Stomach (tissue), 4 donors: ENCODE measurements at regions not wholly inside any gene's neighbourhood (a gene's known extent, or its start where the extent isn't known, plus 50 kb on each side); places are given as distances from the start of the nearest gene placed in this dataset.

Experiments
- CTCF ChIP-seq, 7 experiments: fragments of 450-650 bp in 4 of 7; fragments of 200-600 bp in 3 of 7; sonication (generic) in 3 of 7; IDR thresholded peaks; one replicate each; pipeline ENCODE4 v1.5.1; 2016 to 2019; ENCODE audit warnings: antibody characterized with exemption in 7 of 7, control low read depth in 2 of 7, mild to moderate bottlenecking in 1 of 7
- POLR2A ChIP-seq, 4 donors: fragments of 450-650 bp; IDR thresholded peaks; one replicate each; pipeline ENCODE4 v1.6.1; 2016; ENCODE audit warnings: antibody characterized with exemption in 4 of 4, control low read depth in 2 of 4, mild to moderate bottlenecking in 1 of 4, moderate library complexity in 1 of 4

DNA sequence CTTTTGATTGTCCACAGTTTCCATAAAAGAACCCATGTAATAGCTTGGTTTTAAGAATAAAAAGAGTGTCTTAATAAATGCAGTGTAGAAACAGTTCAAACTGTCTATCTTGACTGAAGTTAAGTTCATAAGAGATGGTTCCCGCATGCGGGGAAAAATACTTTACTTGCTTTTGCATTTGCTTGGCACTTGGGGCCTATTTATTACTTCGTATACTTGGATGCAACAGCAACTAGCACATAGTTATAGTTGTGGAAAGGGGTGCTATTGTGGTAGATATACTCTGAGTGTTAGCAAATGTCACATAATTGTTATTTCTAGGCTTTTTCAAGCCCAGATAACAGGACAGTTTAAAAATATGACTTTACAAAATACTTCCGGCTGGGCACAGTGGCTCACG lies 97.7 kb upstream of the HMGCLL1 start:
- TF ChIP-seq POLR2A (IDR thresholded peaks at IDR 0.05) (no peak), CTCF (IDR thresholded peaks at IDR 0.05) (no peak)
